ENCODE measurements at regions not wholly inside any gene's neighbourhood (a gene's known extent, or its start where the extent isn't known, plus 50 kb on each side); places are given as distances from the start of the nearest gene placed in this dataset.

GRCh38 chr5:162811071-162811470, 626.3 kb upstream of the CCNG1 start:
- intact Hi-C loops (cut with micrococcal nuclease): no loop called here
- no peak for FAIRE-seq

More at GRCh38 chr5:162811071-162811470, 626.3 kb upstream of the CCNG1 start:
- no peaks in the 10 kb centered on the region for H3K4me1 ChIP-seq (ENCODE audit: control insufficient read depth, extremely low read depth, insufficient read depth, low read length)
- ChIA-PET CTCF (no interaction called here), POLR2A (no interaction called here)
- BruUV-seq (replicated peaks): no TSS peak
- H3K9me3 ChIP-seq (replicated peaks; ENCODE audit: control insufficient read depth, insufficient read depth, low read length): no peaks in the 10 kb centered on the region
- no peaks in the 10 kb centered on the region for H4K20me1 ChIP-seq (replicated peaks; ENCODE audit: control insufficient read depth, extremely low read depth, insufficient read depth, low read length)
- H3K9ac ChIP-seq (replicated peaks; ENCODE audit: extremely low read depth, insufficient read depth, low read length): no peak overlapping the region
- no peak overlapping the region for H3K4me2 ChIP-seq (ENCODE audit: insufficient read depth, low read length)
- no peaks in the 10 kb centered on the region for H3K9me1 ChIP-seq (replicated peaks; ENCODE audit: control insufficient read depth, extremely low read depth, insufficient read depth, low read length)
- no peak overlapping the region for H2AFZ ChIP-seq (ENCODE audit: low read depth, low read length)
- no peaks in the 10 kb centered on the region for H3K27me3 ChIP-seq (ENCODE audit: control insufficient read depth in 2 of 2, insufficient read depth in 2 of 2, low read length in 2 of 2)
- no peaks in the 10 kb centered on the region for H3K79me2 ChIP-seq (ENCODE audit: control insufficient read depth, insufficient read depth, low read length)
- H3K27ac ChIP-seq (ENCODE audit: insufficient read depth, low read depth, low read length): no peak overlapping the region
- H3K4me3 ChIP-seq (replicated peaks in 1 of 3; ENCODE audit: insufficient read depth in 1 of 3, low read depth in 1 of 3, low read length in 3 of 3): no peak overlapping the region
- no peaks in the 10 kb centered on the region for H3K36me3 ChIP-seq (ENCODE audit: control insufficient read depth in 2 of 2, extremely low read depth in 1 of 2, insufficient read depth in 2 of 2, low read length in 2 of 2)
- DNase-seq (ENCODE audit: low read depth, low spot score): no peak
- dilution Hi-C loops (cut with MboI; ENCODE audit: extremely low pct_ligation_motif_present, low sequenced_read_pairs): no loop called here
- no peak for TF ChIP-seq EZH2 (IDR thresholded peaks at IDR 0.05; ENCODE audit: borderline replicate concordance, low read depth, low read length, severe bottlenecking)
- TF ChIP-seq MYC (IDR thresholded peaks at IDR 0.05; ENCODE audit: low read depth, low read length): no peak
- no peak for TF ChIP-seq JUN (IDR thresholded peaks at IDR 0.05; ENCODE audit: borderline replicate concordance, insufficient read depth, insufficient read length, low read depth)
- no peak for TF ChIP-seq MAX (IDR thresholded peaks at IDR 0.05; ENCODE audit: insufficient read depth, insufficient read length)
- no peak for TF ChIP-seq POLR2A (IDR thresholded peaks at IDR 0.05; ENCODE audit: low read depth, low read length)
- no peak for TF ChIP-seq POLR2AphosphoS5 (IDR thresholded peaks at IDR 0.05; ENCODE audit: insufficient read depth, low read depth, low read length)
- no peak for TF ChIP-seq CTCF (IDR thresholded peaks at IDR 0.05; ENCODE audit: extremely low read depth in 1 of 2, insufficient read depth in 1 of 2, low read depth in 1 of 2, low read length in 2 of 2)
- TF ChIP-seq FOS (IDR thresholded peaks at IDR 0.05; ENCODE audit: borderline replicate concordance, insufficient read depth, low read length): no peak
- no peak for TF ChIP-seq GATA2 (IDR thresholded peaks at IDR 0.05; ENCODE audit: insufficient read depth, insufficient read length, low read depth, low read length)

All from endothelial cell of umbilical vein (primary cell).